A549 (cell line): ENCODE measurements at regions not wholly inside any gene's neighbourhood (a gene's known extent, or its start where the extent isn't known, plus 50 kb on each side); places are given as distances from the start of the nearest gene placed in this dataset.

Experiments used
- CEBPB ChIP-seq, 2 experiments: fragments of >200 bp in 1 of 2; sonication (Bioruptor Twin) in 1 of 2; formaldehyde crosslinking in 1 of 2; IDR thresholded peaks; 2 replicates each; pipeline ENCODE4 v1.6.1; 2012 to 2016
- EP300 ChIP-seq, 2 experiments: fragments of >200 bp; sonication (Bioruptor Twin); formaldehyde crosslinking; IDR thresholded peaks; 2 replicates in 1 of 2; 3 replicates in 1 of 2; pipeline ENCODE4 v1.6.1; 2016 to 2017
- ESRRA ChIP-seq: fragments of 150-350 bp; IDR thresholded peaks from 2 replicates; pipeline ENCODE4 v1.6.1; 2014; ENCODE audit warnings: mild to moderate bottlenecking, low read length, borderline replicate concordance
- JUN ChIP-seq, 2 experiments: fragments of >200 bp; sonication (Bioruptor Twin); formaldehyde crosslinking; IDR thresholded peaks; 2 replicates in 1 of 2; 3 replicates in 1 of 2; pipeline ENCODE4 v1.6.1; 2016 to 2017
- NR3C1 ChIP-seq: fragments of >200 bp; sonication (Bioruptor Twin); formaldehyde crosslinking; IDR thresholded peaks from 3 replicates; pipeline ENCODE4 v1.6.1; 2017
- PHF8 ChIP-seq: fragments of 200-600 bp; sonication (generic); IDR thresholded peaks from 2 replicates; pipeline ENCODE4 v1.6.1; 2016; ENCODE audit warnings: low read depth, mild to moderate bottlenecking, antibody characterized with exemption, moderate library complexity, borderline replicate concordance
- POLR2A ChIP-seq: IDR thresholded peaks from 2 replicates; pipeline ENCODE4 v1.6.1; 2012; ENCODE audit warnings: mild to moderate bottlenecking, low read length
- RCOR1 ChIP-seq: fragments of 150-350 bp; IDR thresholded peaks from 2 replicates; pipeline ENCODE4 v1.6.1; 2014; ENCODE audit warnings: antibody characterized with exemption, low read length, low read depth
- RFX5 ChIP-seq: fragments of 450-650 bp; IDR thresholded peaks from 2 replicates; pipeline ENCODE4 v1.7.1; 2014; ENCODE audit warnings: antibody characterized with exemption, mild to moderate bottlenecking, moderate library complexity
- SMC3 ChIP-seq: fragments of >200 bp; sonication (Bioruptor Twin); formaldehyde crosslinking; IDR thresholded peaks from 3 replicates; pipeline ENCODE4 v1.6.1; 2018; ENCODE audit warnings: inconsistent platforms
- TF ChIP-seq, protein P1 (sequence below): fragments of >200 bp; sonication (Bioruptor Twin); formaldehyde crosslinking; IDR thresholded peaks from 3 replicates; pipeline ENCODE4 v1.5.1; 2016
- TF ChIP-seq, protein P2 (sequence below): fragments of 200-600 bp; sonication (generic); IDR thresholded peaks from 2 replicates; pipeline ENCODE4 v1.6.1; 2016; ENCODE audit warnings: antibody characterized with exemption, mild to moderate bottlenecking, moderate library complexity

DNA sequence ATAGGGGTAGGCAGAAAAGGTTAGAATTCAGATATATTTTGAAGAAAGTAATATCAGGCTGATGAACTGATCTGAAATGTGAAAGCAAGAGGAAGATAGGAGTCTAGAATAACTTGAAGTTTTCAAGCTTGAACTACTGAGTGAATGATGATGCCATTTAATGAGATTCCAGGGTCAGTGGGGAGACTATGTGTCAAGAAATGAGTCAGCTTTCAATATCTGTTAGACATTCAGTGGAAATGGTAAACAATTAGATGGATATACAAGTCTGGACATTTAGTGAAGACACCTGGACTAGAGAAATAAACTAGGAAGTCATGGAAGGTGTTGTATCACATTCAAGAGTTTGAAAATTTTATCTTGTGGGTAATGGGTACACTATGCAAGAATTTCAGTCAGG, 326.9 kb downstream of the FSIP2 start:
- TF ChIP-seq ESRRA (no peak), RCOR1 (no peak), JUN (IDR thresholded peaks at IDR 0.05) (no peak), POLR2A (no peak), EP300 (IDR thresholded peaks at IDR 0.05) (no peak), PHF8 (no peak), SMC3 (no peak), NR3C1 (no peak), RFX5 (no peak), CEBPB (IDR thresholded peaks at IDR 0.05) (no peak)
- TF ChIP-seq, protein P1, sequence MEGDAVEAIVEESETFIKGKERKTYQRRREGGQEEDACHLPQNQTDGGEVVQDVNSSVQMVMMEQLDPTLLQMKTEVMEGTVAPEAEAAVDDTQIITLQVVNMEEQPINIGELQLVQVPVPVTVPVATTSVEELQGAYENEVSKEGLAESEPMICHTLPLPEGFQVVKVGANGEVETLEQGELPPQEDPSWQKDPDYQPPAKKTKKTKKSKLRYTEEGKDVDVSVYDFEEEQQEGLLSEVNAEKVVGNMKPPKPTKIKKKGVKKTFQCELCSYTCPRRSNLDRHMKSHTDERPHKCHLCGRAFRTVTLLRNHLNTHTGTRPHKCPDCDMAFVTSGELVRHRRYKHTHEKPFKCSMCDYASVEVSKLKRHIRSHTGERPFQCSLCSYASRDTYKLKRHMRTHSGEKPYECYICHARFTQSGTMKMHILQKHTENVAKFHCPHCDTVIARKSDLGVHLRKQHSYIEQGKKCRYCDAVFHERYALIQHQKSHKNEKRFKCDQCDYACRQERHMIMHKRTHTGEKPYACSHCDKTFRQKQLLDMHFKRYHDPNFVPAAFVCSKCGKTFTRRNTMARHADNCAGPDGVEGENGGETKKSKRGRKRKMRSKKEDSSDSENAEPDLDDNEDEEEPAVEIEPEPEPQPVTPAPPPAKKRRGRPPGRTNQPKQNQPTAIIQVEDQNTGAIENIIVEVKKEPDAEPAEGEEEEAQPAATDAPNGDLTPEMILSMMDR, result no peak
- TF ChIP-seq, protein P2, sequence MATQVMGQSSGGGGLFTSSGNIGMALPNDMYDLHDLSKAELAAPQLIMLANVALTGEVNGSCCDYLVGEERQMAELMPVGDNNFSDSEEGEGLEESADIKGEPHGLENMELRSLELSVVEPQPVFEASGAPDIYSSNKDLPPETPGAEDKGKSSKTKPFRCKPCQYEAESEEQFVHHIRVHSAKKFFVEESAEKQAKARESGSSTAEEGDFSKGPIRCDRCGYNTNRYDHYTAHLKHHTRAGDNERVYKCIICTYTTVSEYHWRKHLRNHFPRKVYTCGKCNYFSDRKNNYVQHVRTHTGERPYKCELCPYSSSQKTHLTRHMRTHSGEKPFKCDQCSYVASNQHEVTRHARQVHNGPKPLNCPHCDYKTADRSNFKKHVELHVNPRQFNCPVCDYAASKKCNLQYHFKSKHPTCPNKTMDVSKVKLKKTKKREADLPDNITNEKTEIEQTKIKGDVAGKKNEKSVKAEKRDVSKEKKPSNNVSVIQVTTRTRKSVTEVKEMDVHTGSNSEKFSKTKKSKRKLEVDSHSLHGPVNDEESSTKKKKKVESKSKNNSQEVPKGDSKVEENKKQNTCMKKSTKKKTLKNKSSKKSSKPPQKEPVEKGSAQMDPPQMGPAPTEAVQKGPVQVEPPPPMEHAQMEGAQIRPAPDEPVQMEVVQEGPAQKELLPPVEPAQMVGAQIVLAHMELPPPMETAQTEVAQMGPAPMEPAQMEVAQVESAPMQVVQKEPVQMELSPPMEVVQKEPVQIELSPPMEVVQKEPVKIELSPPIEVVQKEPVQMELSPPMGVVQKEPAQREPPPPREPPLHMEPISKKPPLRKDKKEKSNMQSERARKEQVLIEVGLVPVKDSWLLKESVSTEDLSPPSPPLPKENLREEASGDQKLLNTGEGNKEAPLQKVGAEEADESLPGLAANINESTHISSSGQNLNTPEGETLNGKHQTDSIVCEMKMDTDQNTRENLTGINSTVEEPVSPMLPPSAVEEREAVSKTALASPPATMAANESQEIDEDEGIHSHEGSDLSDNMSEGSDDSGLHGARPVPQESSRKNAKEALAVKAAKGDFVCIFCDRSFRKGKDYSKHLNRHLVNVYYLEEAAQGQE, result no peak
